Ascending aorta (tissue), 2 donors: ENCODE measurements at regions not wholly inside any gene's neighbourhood (a gene's known extent, or its start where the extent isn't known, plus 50 kb on each side); places are given as distances from the start of the nearest gene placed in this dataset.

Experiments used
- DNase-seq, 2 donors: peaks; one replicate each; pipeline ENCODE4 v3.0.0-alpha.2; 2019; ENCODE audit warnings: low spot score in 2 of 2
- H3K27ac ChIP-seq, 2 donors: fragments of 200-600 bp; sonication (generic); one replicate each; pipeline ENCODE4 v1.5.1; 2016 to 2017; ENCODE audit warnings: mild to moderate bottlenecking in 1 of 2
- H3K27me3 ChIP-seq: fragments of 200-600 bp; sonication (generic); one replicate; pipeline ENCODE4 v1.5.1; 2017
- H3K36me3 ChIP-seq, 2 donors: fragments of 200-600 bp; sonication (generic); one replicate each; pipeline ENCODE4 v1.5.1; 2016
- H3K4me1 ChIP-seq, 2 donors: fragments of 200-600 bp; sonication (generic); one replicate each; pipeline ENCODE4 v1.5.1; 2016 to 2017; ENCODE audit warnings: mild to moderate bottlenecking in 1 of 2
- H3K4me3 ChIP-seq, 2 donors: fragments of 200-600 bp; sonication (generic); one replicate each; pipeline ENCODE4 v1.5.1; 2016 to 2017; ENCODE audit warnings: mild to moderate bottlenecking in 1 of 2
- H3K9me3 ChIP-seq, 2 donors: fragments of 200-600 bp; sonication (generic); one replicate each; pipeline ENCODE4 v1.5.1; 2016
- intact Hi-C: fragments of 100-400 bp; cut with DNase I; formaldehyde crosslinking; loops from one replicate; pipeline ENCODE4 v1.15.1; 2023
- TF ChIP-seq, protein P1 (sequence below), 3 experiments: fragments of 200-600 bp in 2 of 3; fragments of 450-650 bp in 1 of 3; sonication (generic) in 2 of 3; IDR thresholded peaks; one replicate each; pipeline ENCODE4 v1.5.1; 2016 to 2019; ENCODE audit warnings: antibody characterized with exemption in 3 of 3, mild to moderate bottlenecking in 1 of 3, moderate library complexity in 1 of 3

DNA sequence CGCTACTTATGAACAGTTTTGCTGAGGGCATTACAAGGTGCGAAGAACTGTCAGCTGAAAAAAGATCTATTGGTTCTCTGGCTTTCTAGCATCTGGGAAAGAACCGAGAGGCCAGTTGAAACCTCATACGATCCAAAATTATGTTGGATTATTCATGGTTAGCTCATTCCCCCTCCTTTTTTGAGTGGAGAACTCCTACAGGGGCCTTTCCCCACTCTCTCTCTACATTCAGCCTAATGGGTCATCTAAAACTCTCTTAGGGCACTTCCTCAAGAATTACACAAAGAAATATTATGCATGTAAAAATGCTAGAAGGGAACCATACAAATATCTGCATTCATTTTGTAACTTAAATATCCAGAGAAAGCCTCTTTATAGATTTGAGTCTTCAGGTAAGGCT, 358.2 kb downstream of the ADGRL2 start:
- DNase-seq = no peak
- intact Hi-C loops = no loop called here
- Histone ChIP-seq H3K4me1 (no peaks in the 10 kb centered on the region), H3K4me3 (no peak overlapping the region), H3K27ac (no peak overlapping the region), H3K36me3 (no peaks in the 10 kb centered on the region), H3K27me3 (no peaks in the 10 kb centered on the region), H3K9me3 (no peaks in the 10 kb centered on the region)
- TF ChIP-seq, protein P1, sequence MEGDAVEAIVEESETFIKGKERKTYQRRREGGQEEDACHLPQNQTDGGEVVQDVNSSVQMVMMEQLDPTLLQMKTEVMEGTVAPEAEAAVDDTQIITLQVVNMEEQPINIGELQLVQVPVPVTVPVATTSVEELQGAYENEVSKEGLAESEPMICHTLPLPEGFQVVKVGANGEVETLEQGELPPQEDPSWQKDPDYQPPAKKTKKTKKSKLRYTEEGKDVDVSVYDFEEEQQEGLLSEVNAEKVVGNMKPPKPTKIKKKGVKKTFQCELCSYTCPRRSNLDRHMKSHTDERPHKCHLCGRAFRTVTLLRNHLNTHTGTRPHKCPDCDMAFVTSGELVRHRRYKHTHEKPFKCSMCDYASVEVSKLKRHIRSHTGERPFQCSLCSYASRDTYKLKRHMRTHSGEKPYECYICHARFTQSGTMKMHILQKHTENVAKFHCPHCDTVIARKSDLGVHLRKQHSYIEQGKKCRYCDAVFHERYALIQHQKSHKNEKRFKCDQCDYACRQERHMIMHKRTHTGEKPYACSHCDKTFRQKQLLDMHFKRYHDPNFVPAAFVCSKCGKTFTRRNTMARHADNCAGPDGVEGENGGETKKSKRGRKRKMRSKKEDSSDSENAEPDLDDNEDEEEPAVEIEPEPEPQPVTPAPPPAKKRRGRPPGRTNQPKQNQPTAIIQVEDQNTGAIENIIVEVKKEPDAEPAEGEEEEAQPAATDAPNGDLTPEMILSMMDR (IDR thresholded peaks at IDR 0.05) = no peak

DNA sequence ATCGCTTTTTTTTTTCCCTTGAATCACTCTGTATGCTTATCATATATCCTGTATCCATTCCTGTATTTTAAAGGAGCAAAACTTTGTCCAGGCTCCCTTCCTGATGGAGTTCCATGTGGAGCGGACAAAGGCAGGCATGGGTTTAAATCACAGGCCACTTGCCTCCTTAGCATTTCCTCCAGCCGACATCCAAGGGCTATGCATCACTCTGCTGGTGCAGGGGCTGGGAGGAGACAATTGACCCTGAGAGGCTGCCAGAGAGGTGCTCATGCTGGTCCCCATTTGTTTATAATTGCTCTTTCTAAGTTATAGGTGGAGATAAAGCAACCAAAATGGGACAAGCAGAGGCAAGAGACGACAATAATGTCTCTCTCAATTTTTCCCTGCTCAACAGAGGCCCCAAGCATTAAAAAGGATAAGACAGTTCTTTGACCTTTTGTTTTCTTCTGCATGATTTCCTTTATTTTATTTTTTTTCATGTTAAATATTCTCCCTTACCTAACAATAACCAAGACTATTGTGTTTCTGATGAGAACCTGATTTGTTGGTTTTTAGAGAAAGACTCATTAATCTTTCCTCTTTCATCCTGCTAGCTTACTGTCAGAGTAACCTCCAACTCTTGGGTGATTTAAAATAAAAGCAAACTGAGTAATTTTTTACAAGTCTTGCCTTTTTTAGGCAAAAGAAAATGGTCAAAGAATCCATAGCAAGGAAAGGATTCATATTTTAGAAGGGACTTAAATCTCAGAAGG, 353.7 kb downstream of the ADGRL2 start:
- intact Hi-C loops = no loop called here
- no peaks in the 10 kb centered on the region for H3K9me3 ChIP-seq
- H3K4me3 ChIP-seq = no peak overlapping the region
- H3K4me1 ChIP-seq = no peaks in the 10 kb centered on the region
- H3K27ac ChIP-seq = no peak overlapping the region
- TF ChIP-seq, protein P1 (IDR thresholded peaks at IDR 0.05) = no peak
- no peak for DNase-seq
- no peaks in the 10 kb centered on the region for H3K27me3 ChIP-seq
- no peaks in the 10 kb centered on the region for H3K36me3 ChIP-seq

DNA sequence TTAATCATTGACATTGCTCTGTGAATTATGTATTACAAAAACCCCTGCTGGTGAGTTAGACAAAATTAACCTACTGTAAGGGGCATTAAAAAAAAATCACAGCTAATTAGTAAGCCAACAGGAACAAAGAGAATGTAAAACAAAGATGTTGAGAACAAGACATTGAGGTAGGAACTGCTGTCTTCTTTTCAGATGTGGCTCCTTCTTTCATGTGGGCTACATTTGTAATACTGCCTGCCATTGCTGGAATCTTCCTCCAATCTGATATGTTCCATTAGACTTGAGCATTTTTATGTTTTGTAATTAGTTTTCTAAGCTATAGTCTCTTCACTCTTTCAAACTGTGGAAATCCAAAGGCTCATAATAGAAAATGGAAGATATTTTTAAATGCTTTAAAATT, 353.0 kb downstream of the ADGRL2 start:
- no peaks in the 10 kb centered on the region for H3K27me3 ChIP-seq
- H3K36me3 ChIP-seq = no peaks in the 10 kb centered on the region
- intact Hi-C loops = no loop called here
- no peaks in the 10 kb centered on the region for H3K9me3 ChIP-seq
- no peak overlapping the region for H3K4me3 ChIP-seq
- no peak overlapping the region for H3K27ac ChIP-seq
- TF ChIP-seq, protein P1 (IDR thresholded peaks at IDR 0.05) = no peak
- no peaks in the 10 kb centered on the region for H3K4me1 ChIP-seq
- DNase-seq = no peak

DNA sequence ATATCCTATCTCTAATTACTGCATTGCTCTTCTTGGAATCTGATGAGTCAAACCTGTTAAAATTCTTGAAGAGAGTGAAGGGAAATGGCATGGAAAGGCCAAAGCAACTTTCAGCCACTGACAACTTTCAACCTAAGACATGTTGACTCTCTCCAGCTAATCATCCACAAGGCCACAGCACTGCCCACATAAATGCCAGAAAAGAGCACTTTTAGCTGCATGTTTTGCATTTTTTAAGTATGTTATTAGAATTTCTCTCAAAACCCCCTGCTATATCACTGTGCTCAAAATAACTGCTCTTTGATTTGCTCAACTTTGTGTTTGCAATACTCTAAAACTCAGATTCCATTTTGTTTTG, 352.5 kb downstream of the ADGRL2 start:
- intact Hi-C loops = no loop called here
- H3K27ac ChIP-seq = no peak overlapping the region

DNA sequence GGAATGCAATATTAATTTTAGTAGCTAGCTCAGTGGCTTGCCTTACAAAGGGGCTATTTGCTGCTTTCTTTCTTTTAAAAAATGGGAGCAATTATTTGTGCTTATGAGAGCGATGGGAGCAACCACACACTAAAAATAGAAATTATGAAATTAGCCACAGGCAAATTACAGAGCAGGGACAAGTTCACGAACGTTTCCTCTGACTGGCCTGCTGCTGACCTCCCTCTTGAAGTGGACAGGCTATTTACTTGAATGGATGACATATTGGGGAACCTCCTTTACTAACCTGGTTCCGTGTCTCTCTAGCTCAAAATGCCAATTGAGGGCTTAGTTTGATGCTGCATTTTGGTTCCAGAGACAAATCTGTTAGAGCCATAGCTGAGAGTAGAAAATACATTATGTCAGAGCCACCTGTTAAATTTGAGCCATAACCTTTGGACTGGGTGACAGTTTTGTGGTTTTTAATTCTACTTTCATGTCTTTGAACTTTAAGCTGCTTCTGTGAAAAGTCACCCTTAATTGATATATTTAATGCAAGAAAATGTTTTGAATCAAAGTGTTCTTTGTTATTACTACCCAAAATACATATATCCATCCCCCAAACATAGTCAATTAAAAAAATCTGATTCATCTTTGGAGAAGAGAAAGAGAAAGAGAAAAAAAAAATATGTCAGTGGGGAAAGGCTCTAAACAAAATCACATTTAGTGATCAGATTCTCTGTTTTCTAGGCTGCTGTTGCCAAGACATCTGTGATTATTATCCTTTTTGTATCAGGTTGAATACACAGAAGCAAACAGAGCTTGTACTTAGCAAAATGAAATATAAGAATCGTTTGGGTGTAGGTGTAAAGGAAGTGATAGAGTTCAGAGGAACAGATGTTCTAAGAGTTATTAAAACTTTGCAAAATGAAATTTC, 351.9 kb downstream of the ADGRL2 start:
- Histone ChIP-seq H3K9me3 (no peaks in the 10 kb centered on the region), H3K4me1 (no peaks in the 10 kb centered on the region), H3K27ac (no peak overlapping the region), H3K4me3 (no peak overlapping the region), H3K27me3 (no peaks in the 10 kb centered on the region), H3K36me3 (no peaks in the 10 kb centered on the region)
- TF ChIP-seq, protein P1 (IDR thresholded peaks at IDR 0.05) = no peak
- DNase-seq = no peak
- intact Hi-C loops = no loop called here

More for the DNA sequence above, 352.5 kb downstream of the ADGRL2 start:
- no peak overlapping the region for H3K4me3 ChIP-seq
- H3K27me3 ChIP-seq = no peaks in the 10 kb centered on the region
- no peaks in the 10 kb centered on the region for H3K9me3 ChIP-seq
- H3K36me3 ChIP-seq = no peaks in the 10 kb centered on the region
- H3K4me1 ChIP-seq = no peaks in the 10 kb centered on the region
- TF ChIP-seq, protein P1 (IDR thresholded peaks at IDR 0.05) = no peak
- no peak for DNase-seq
